ENCODE measurements at regions not wholly inside any gene's neighbourhood (a gene's known extent, or its start where the extent isn't known, plus 50 kb on each side); places are given as distances from the start of the nearest gene placed in this dataset.

GRCh38 chr15:38874464-38874863 is 309.9 kb upstream of the RASGRP1 start:
- Mint-ChIP-seq H3K27me3 (ENCODE audit: low read depth in 3 of 3) (peaks cover 0 to 2% (median 0%) of the 10 kb centered on the region in 3 donors), H3K4me3 (no peak overlapping the region), H3K36me3 (no peaks in the 10 kb centered on the region), H3K9me3 (peaks cover 0 to 10% (median 2%) of the 10 kb centered on the region in 7 donors), H3K27ac (no peak overlapping the region), H3K4me1 (no peaks in the 10 kb centered on the region)
- intact Hi-C loops (cut with micrococcal nuclease): no loop called here
- no peak overlapping the region for H3K9ac ChIP-seq (ENCODE audit: insufficient read depth, low read length, poor library complexity, severe bottlenecking)
- no peaks in the 10 kb centered on the region for H3K27me3 ChIP-seq (ENCODE audit: control insufficient read depth in 2 of 2, insufficient read depth in 2 of 2, low read length in 2 of 2)
- no peak overlapping the region for H3K4me3 ChIP-seq (replicated peaks in 1 of 3; ENCODE audit: low read depth in 2 of 3, low read length in 3 of 3)
- no peaks in the 10 kb centered on the region for H3K9me3 ChIP-seq (replicated peaks in 1 of 2; ENCODE audit: control insufficient read depth in 1 of 2, insufficient read depth in 1 of 2, low read length in 2 of 2)
- no peaks in the 10 kb centered on the region for H3K4me1 ChIP-seq (ENCODE audit: control insufficient read depth in 1 of 2, insufficient read depth in 2 of 2, low read length in 2 of 2)
- H3K27ac ChIP-seq (ENCODE audit: low read depth in 1 of 2, low read length in 2 of 2): no peak overlapping the region
- no peak overlapping the region for H2AFZ ChIP-seq (ENCODE audit: insufficient read depth, low read depth, low read length, poor library complexity, severe bottlenecking)
- H3K36me3 ChIP-seq (replicated peaks in 1 of 2; ENCODE audit: control insufficient read depth in 1 of 2, insufficient read depth in 2 of 2, low read length in 2 of 2): no peaks in the 10 kb centered on the region
- 92% methylated on average over 4 of the region's 5 CpGs for WGBS (ENCODE audit: insufficient coverage)
- no peak for DNase-seq
- no peak for TF ChIP-seq CTCF (IDR thresholded peaks at IDR 0.05)
- no peaks in the 10 kb centered on the region for H3K79me2 ChIP-seq (ENCODE audit: insufficient read depth, low read length)
- H3K4me2 ChIP-seq (replicated peaks; ENCODE audit: extremely low read depth, low read length, poor library complexity, severe bottlenecking): no peak overlapping the region
- H4K20me1 ChIP-seq (ENCODE audit: insufficient read depth, low read length): no peaks in the 10 kb centered on the region

GRCh38 chr15:38876211-38876610 is 311.6 kb upstream of the RASGRP1 start:
- no peaks in the 10 kb centered on the region for H3K36me3 Mint-ChIP-seq
- no peak overlapping the region for H3K27ac ChIP-seq (ENCODE audit: low read depth in 1 of 2, low read length in 2 of 2)
- H3K79me2 ChIP-seq (ENCODE audit: insufficient read depth, low read length): no peaks in the 10 kb centered on the region
- TF ChIP-seq CTCF (IDR thresholded peaks at IDR 0.05): no peak
- no peak for DNase-seq
- H3K9me3 ChIP-seq (replicated peaks in 1 of 2; ENCODE audit: control insufficient read depth in 1 of 2, insufficient read depth in 1 of 2, low read length in 2 of 2): no peaks in the 10 kb centered on the region
- peaks cover 0 to 2% (median 0%) of the 10 kb centered on the region in 3 donors for H3K27me3 Mint-ChIP-seq (ENCODE audit: low read depth in 3 of 3)
- intact Hi-C loops (cut with micrococcal nuclease): no loop called here
- no peak overlapping the region for H2AFZ ChIP-seq (ENCODE audit: insufficient read depth, low read depth, low read length, poor library complexity, severe bottlenecking)
- H4K20me1 ChIP-seq (ENCODE audit: insufficient read depth, low read length): no peaks in the 10 kb centered on the region
- H3K4me1 ChIP-seq (ENCODE audit: control insufficient read depth in 1 of 2, insufficient read depth in 2 of 2, low read length in 2 of 2): no peaks in the 10 kb centered on the region
- H3K9me3 Mint-ChIP-seq: peaks cover 0 to 10% (median 2%) of the 10 kb centered on the region in 7 donors
- no peaks in the 10 kb centered on the region for H3K4me1 Mint-ChIP-seq
- no peak overlapping the region for H3K4me3 ChIP-seq (replicated peaks in 1 of 3; ENCODE audit: low read depth in 2 of 3, low read length in 3 of 3)
- no peaks in the 10 kb centered on the region for H3K36me3 ChIP-seq (replicated peaks in 1 of 2; ENCODE audit: control insufficient read depth in 1 of 2, insufficient read depth in 2 of 2, low read length in 2 of 2)
- H3K9ac ChIP-seq (ENCODE audit: insufficient read depth, low read length, poor library complexity, severe bottlenecking): no peak overlapping the region
- no peak overlapping the region for H3K4me3 Mint-ChIP-seq
- WGBS (ENCODE audit: insufficient coverage): 100% methylated on average over 4 of the region's 6 CpGs
- H3K27me3 ChIP-seq (ENCODE audit: control insufficient read depth in 2 of 2, insufficient read depth in 2 of 2, low read length in 2 of 2): no peaks in the 10 kb centered on the region
- H3K27ac Mint-ChIP-seq: no peak overlapping the region
- no peak overlapping the region for H3K4me2 ChIP-seq (replicated peaks; ENCODE audit: extremely low read depth, low read length, poor library complexity, severe bottlenecking)
